Fibroblast of peridontal ligament (primary cell): ENCODE measurements at regions not wholly inside any gene's neighbourhood (a gene's known extent, or its start where the extent isn't known, plus 50 kb on each side); places are given as distances from the start of the nearest gene placed in this dataset.
A peak's percentile ranks its signal among the peaks of the same experiment; 100 is the strongest.

Experiments used
- DNase-seq: peaks from one replicate; pipeline ENCODE4 v3.0.0-alpha.2; 2010; ENCODE audit errors: extremely low read depth

GRCh38 chr18:73920033-73920432 is 227.6 kb downstream of the FBXO15 start:
- no peak for DNase-seq

GRCh38 chr18:73918816-73919215 is 228.8 kb downstream of the FBXO15 start:
- DNase-seq = no peak

GRCh38 chr18:73917046-73917445 is 230.6 kb downstream of the FBXO15 start:
- DNase-seq = no peak

- no peak for DNase-seq
Measured at GRCh38 chr18:73913505-73913904, 234.1 kb downstream of the FBXO15 start.

- DNase-seq = peak; percentile 46
Measured at GRCh38 chr18:73908323-73908722, 239.3 kb downstream of the FBXO15 start.

GRCh38 chr18:73901566-73901965 is 246.1 kb downstream of the FBXO15 start:
- DNase-seq = no peak

- no peak for DNase-seq
Measured at GRCh38 chr18:73901151-73901550, 246.5 kb downstream of the FBXO15 start.

- DNase-seq = no peak
Measured at GRCh38 chr18:73900106-73900835, 247.4 kb downstream of the FBXO15 start.

- no peak for DNase-seq
Measured at GRCh38 chr18:73897517-73897916, 250.1 kb downstream of the FBXO15 start.

- no peak for DNase-seq
Measured at GRCh38 chr18:73896685-73897084, 250.9 kb downstream of the FBXO15 start.

- no peak for DNase-seq
Measured at GRCh38 chr18:73895701-73896100, 251.9 kb downstream of the FBXO15 start.

- DNase-seq = no peak
Measured at GRCh38 chr18:73893880-73894279, 253.8 kb downstream of the FBXO15 start.

GRCh38 chr18:73891572-73892421 is 255.8 kb downstream of the FBXO15 start:
- no peak for DNase-seq

- no peak for DNase-seq
Measured at GRCh38 chr18:73888565-73888964, 259.1 kb downstream of the FBXO15 start.

- DNase-seq = no peak
Measured at GRCh38 chr18:73887801-73888200, 259.8 kb downstream of the FBXO15 start.

GRCh38 chr18:73884868-73885267 is 262.8 kb downstream of the FBXO15 start:
- DNase-seq = no peak

- DNase-seq = no peak
Measured at GRCh38 chr18:73881396-73881917, 266.2 kb downstream of the FBXO15 start.

GRCh38 chr18:73880387-73880786 is 267.2 kb downstream of the FBXO15 start:
- no peak for DNase-seq

GRCh38 chr18:73879766-73880165 is 267.9 kb downstream of the FBXO15 start:
- DNase-seq = peak; percentile 24

GRCh38 chr18:73879328-73879727 is 268.3 kb downstream of the FBXO15 start:
- DNase-seq = no peak

- no peak for DNase-seq
Measured at GRCh38 chr18:73869182-73869581, 278.5 kb downstream of the FBXO15 start.

- no peak for DNase-seq
Measured at GRCh38 chr18:73861771-73862170, 285.9 kb downstream of the FBXO15 start.
